ENCODE measurements at regions not wholly inside any gene's neighbourhood (a gene's known extent, or its start where the extent isn't known, plus 50 kb on each side); places are given as distances from the start of the nearest gene placed in this dataset.
"Not testable (repeated sequence)": the region's sequence is repeated elsewhere in the genome, so short reads cannot be mapped to it uniquely, and the experiment has no call there.

GRCh38 chr17:62196587-62196986, 131.5 kb upstream of the MED13 start:
- not testable (repeated sequence) for TF ChIP-seq EZH2 (IDR thresholded peaks at IDR 0.05; ENCODE audit: low read length, missing control alignments); CTCF (conservative IDR thresholded peaks at IDR 0.05 in 1 of 2, IDR thresholded peaks at IDR 0.05 in 1 of 2; ENCODE audit: low read depth in 1 of 2, low read length in 2 of 2)
